ENCODE measurements at regions not wholly inside any gene's neighbourhood (a gene's known extent, or its start where the extent isn't known, plus 50 kb on each side); places are given as distances from the start of the nearest gene placed in this dataset.

- no peak overlapping the region for H3K14ac ChIP-seq (ENCODE audit: low read length)
- no peak overlapping the region for H2BK5ac ChIP-seq (ENCODE audit: low read depth, low read length, poor library complexity)
- H3K27me3 ChIP-seq (ENCODE audit: insufficient read depth, low read length) = no peaks in the 10 kb centered on the region
- H2AK5ac ChIP-seq (ENCODE audit: low read length) = no peak overlapping the region
- no peak overlapping the region for H3K4me3 ChIP-seq (ENCODE audit: low read depth, low read length)
- H2BK12ac ChIP-seq (ENCODE audit: low read length) = no peak overlapping the region
- H3K18ac ChIP-seq (ENCODE audit: low read length) = no peak overlapping the region
- H4K91ac ChIP-seq (ENCODE audit: low read depth, low read length) = no peak overlapping the region
- H3K36me3 ChIP-seq (ENCODE audit: control insufficient read depth in 1 of 2, insufficient read depth in 2 of 2, low read length in 2 of 2) = no peaks in the 10 kb centered on the region
- no CpG with 5 or more reads among the region's 5 CpGs for WGBS (ENCODE audit: extremely low coverage, insufficient coverage, insufficient read length)
- no peak overlapping the region for H3K4me2 ChIP-seq (ENCODE audit: low read length)
- H3K23ac ChIP-seq (ENCODE audit: low read length) = no peak overlapping the region
- H3K9me3 ChIP-seq (ENCODE audit: insufficient read depth, low read depth, low read length) = peaks cover 4% of the 10 kb centered on the region
- no peak overlapping the region for H2BK120ac ChIP-seq (ENCODE audit: insufficient read depth, low read length, poor library complexity)
- peaks cover 2% of the 10 kb centered on the region for H3K79me1 ChIP-seq (ENCODE audit: low read length)
- H4K12ac ChIP-seq (ENCODE audit: low read depth, low read length) = no peak overlapping the region
- no peak overlapping the region for H3K9ac ChIP-seq (ENCODE audit: low read length)
- H3K4ac ChIP-seq (ENCODE audit: low read depth, low read length) = no peak overlapping the region
- H3K27ac ChIP-seq (ENCODE audit: low read depth, low read length) = no peak overlapping the region
- H4K8ac ChIP-seq (ENCODE audit: low read depth, low read length) = no peak overlapping the region
- no peak for DNase-seq
- no peaks in the 10 kb centered on the region for H3K4me1 ChIP-seq (ENCODE audit: control insufficient read depth in 1 of 2, insufficient read depth in 2 of 2, low read length in 2 of 2)
- H3K79me2 ChIP-seq (ENCODE audit: control insufficient read depth, insufficient read depth, low read length, poor library complexity) = no peaks in the 10 kb centered on the region
- no peak overlapping the region for H2AFZ ChIP-seq (ENCODE audit: insufficient read depth, low read length, poor library complexity)
These were observed 62.8 kb upstream of the ID2 start for GRCh38 chr2:8619071-8619470.

- Histone ChIP-seq H3K79me2 (ENCODE audit: control insufficient read depth, insufficient read depth, low read length, poor library complexity) (no peaks in the 10 kb centered on the region), H3K79me1 (ENCODE audit: low read length) (peaks cover 4% of the 10 kb centered on the region), H4K91ac (ENCODE audit: low read depth, low read length) (no peak overlapping the region), H3K27ac (ENCODE audit: low read depth, low read length) (no peak overlapping the region), H4K12ac (ENCODE audit: low read depth, low read length) (no peak overlapping the region), H3K18ac (ENCODE audit: low read length) (no peak overlapping the region), H2AFZ (ENCODE audit: insufficient read depth, low read length, poor library complexity) (no peak overlapping the region), H3K9me3 (ENCODE audit: insufficient read depth, low read depth, low read length) (peaks cover 3% of the 10 kb centered on the region), H3K9ac (ENCODE audit: low read length) (no peak overlapping the region), H2AK5ac (ENCODE audit: low read length) (no peak overlapping the region), H3K14ac (ENCODE audit: low read length) (no peak overlapping the region), H3K4me2 (ENCODE audit: low read length) (no peak overlapping the region), H3K4me1 (ENCODE audit: control insufficient read depth in 1 of 2, insufficient read depth in 2 of 2, low read length in 2 of 2) (no peaks in the 10 kb centered on the region), H3K23ac (ENCODE audit: low read length) (no peak overlapping the region), H3K4me3 (ENCODE audit: low read depth, low read length) (no peak overlapping the region), H3K27me3 (ENCODE audit: insufficient read depth, low read length) (no peaks in the 10 kb centered on the region), H3K36me3 (ENCODE audit: control insufficient read depth in 1 of 2, insufficient read depth in 2 of 2, low read length in 2 of 2) (no peaks in the 10 kb centered on the region), H2BK5ac (ENCODE audit: low read depth, low read length, poor library complexity) (no peak overlapping the region), H3K4ac (ENCODE audit: low read depth, low read length) (no peak overlapping the region), H2BK120ac (ENCODE audit: insufficient read depth, low read length, poor library complexity) (no peak overlapping the region), H2BK12ac (ENCODE audit: low read length) (no peak overlapping the region), H4K8ac (ENCODE audit: low read depth, low read length) (no peak overlapping the region)
- peak; percentile 8 to 58 for DNase-seq
- WGBS (ENCODE audit: extremely low coverage, insufficient coverage, insufficient read length) = no CpG with 5 or more reads among the region's 7 CpGs
These were observed 61.1 kb upstream of the ID2 start for GRCh38 chr2:8620611-8621382.

GRCh38 chr2:8622199-8622911 is 59.5 kb upstream of the ID2 start:
- Histone ChIP-seq H3K9me3 (ENCODE audit: insufficient read depth, low read depth, low read length) (peaks cover 2% of the 10 kb centered on the region), H3K4ac (ENCODE audit: low read depth, low read length) (no peak overlapping the region), H4K12ac (ENCODE audit: low read depth, low read length) (no peak overlapping the region), H4K8ac (ENCODE audit: low read depth, low read length) (no peak overlapping the region), H2BK120ac (ENCODE audit: insufficient read depth, low read length, poor library complexity) (no peak overlapping the region), H3K9ac (ENCODE audit: low read length) (no peak overlapping the region), H3K4me1 (ENCODE audit: control insufficient read depth in 1 of 2, insufficient read depth in 2 of 2, low read length in 2 of 2) (no peaks in the 10 kb centered on the region), H2AFZ (ENCODE audit: insufficient read depth, low read length, poor library complexity) (no peak overlapping the region), H2AK5ac (ENCODE audit: low read length) (no peak overlapping the region), H3K27ac (ENCODE audit: low read depth, low read length) (no peak overlapping the region), H3K79me2 (ENCODE audit: control insufficient read depth, insufficient read depth, low read length, poor library complexity) (no peaks in the 10 kb centered on the region), H3K18ac (ENCODE audit: low read length) (no peak overlapping the region), H2BK12ac (ENCODE audit: low read length) (peak overlapping the region; percentile 42), H3K4me3 (ENCODE audit: low read depth, low read length) (no peak overlapping the region), H3K23ac (ENCODE audit: low read length) (no peak overlapping the region), H2BK5ac (ENCODE audit: low read depth, low read length, poor library complexity) (no peak overlapping the region), H4K91ac (ENCODE audit: low read depth, low read length) (peak overlapping the region; percentile 53), H3K14ac (ENCODE audit: low read length) (peak overlapping the region; percentile 17), H3K27me3 (ENCODE audit: insufficient read depth, low read length) (no peaks in the 10 kb centered on the region), H3K4me2 (ENCODE audit: low read length) (no peak overlapping the region), H3K79me1 (ENCODE audit: low read length) (peaks cover 12% of the 10 kb centered on the region), H3K36me3 (ENCODE audit: control insufficient read depth in 1 of 2, insufficient read depth in 2 of 2, low read length in 2 of 2) (no peaks in the 10 kb centered on the region)
- no peak for DNase-seq
- WGBS (ENCODE audit: extremely low coverage, insufficient coverage, insufficient read length) = no CpG with 5 or more reads among the region's 7 CpGs

- H3K79me2 ChIP-seq (ENCODE audit: control insufficient read depth, insufficient read depth, low read length, poor library complexity) = no peaks in the 10 kb centered on the region
- no CpG with 5 or more reads among the region's 13 CpGs for WGBS (ENCODE audit: extremely low coverage, insufficient coverage, insufficient read length)
These were observed 58.9 kb upstream of the ID2 start for GRCh38 chr2:8622924-8623465.

More at GRCh38 chr2:8622924-8623465, 58.9 kb upstream of the ID2 start:
- Histone ChIP-seq H3K23ac (ENCODE audit: low read length) (no peak overlapping the region), H3K9me3 (ENCODE audit: insufficient read depth, low read depth, low read length) (peaks cover 2% of the 10 kb centered on the region), H3K4ac (ENCODE audit: low read depth, low read length) (no peak overlapping the region), H3K18ac (ENCODE audit: low read length) (no peak overlapping the region), H3K4me3 (ENCODE audit: low read depth, low read length) (no peak overlapping the region), H2BK5ac (ENCODE audit: low read depth, low read length, poor library complexity) (no peak overlapping the region), H2BK12ac (ENCODE audit: low read length) (no peak overlapping the region), H2AFZ (ENCODE audit: insufficient read depth, low read length, poor library complexity) (no peak overlapping the region), H3K4me1 (ENCODE audit: control insufficient read depth in 1 of 2, insufficient read depth in 2 of 2, low read length in 2 of 2) (no peaks in the 10 kb centered on the region), H4K12ac (ENCODE audit: low read depth, low read length) (no peak overlapping the region), H4K8ac (ENCODE audit: low read depth, low read length) (no peak overlapping the region), H2BK120ac (ENCODE audit: insufficient read depth, low read length, poor library complexity) (no peak overlapping the region), H3K79me1 (ENCODE audit: low read length) (peaks cover 12% of the 10 kb centered on the region), H3K14ac (ENCODE audit: low read length) (no peak overlapping the region), H2AK5ac (ENCODE audit: low read length) (peak overlapping the region; percentile 85), H3K27me3 (ENCODE audit: insufficient read depth, low read length) (no peaks in the 10 kb centered on the region), H3K4me2 (ENCODE audit: low read length) (no peak overlapping the region), H3K27ac (ENCODE audit: low read depth, low read length) (no peak overlapping the region), H3K9ac (ENCODE audit: low read length) (no peak overlapping the region), H4K91ac (ENCODE audit: low read depth, low read length) (no peak overlapping the region), H3K36me3 (ENCODE audit: control insufficient read depth in 1 of 2, insufficient read depth in 2 of 2, low read length in 2 of 2) (no peaks in the 10 kb centered on the region)
- no peak for DNase-seq

All from trophoblast cell (in vitro differentiated cells and primary cell).